ENCODE measurements at regions not wholly inside any gene's neighbourhood (a gene's known extent, or its start where the extent isn't known, plus 50 kb on each side); places are given as distances from the start of the nearest gene placed in this dataset.

DNA sequence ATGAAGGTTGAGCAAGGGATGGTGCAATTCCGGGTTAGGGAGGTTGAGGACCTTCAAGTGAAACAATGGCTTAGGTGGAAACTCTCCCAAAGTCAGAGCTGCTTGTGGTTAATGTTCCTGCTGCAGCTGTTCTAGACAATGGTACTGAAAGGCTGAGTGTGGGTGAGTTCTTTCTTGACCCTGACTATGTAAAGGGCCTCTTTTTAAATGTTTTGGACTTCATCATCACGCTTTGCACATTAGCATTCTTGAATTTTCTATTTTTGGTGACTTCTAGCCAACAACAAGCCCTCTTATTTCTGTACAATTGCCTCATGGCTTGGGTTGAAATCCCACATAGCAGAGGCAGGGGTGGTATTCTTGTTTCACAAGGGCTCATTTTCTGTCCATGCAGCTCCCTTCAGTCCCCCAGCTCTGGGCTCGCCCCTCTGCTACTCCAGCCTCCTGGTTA lies 136.3 kb upstream of the ANKRD55 start:
- intact Hi-C loops (cut with DNase I, micrococcal nuclease): no loop called here
- ChIA-PET POLR2A (no interaction called here), CTCF (interaction anchor here (0.7 kb wide), 1 partner anchor 530 kb away, joined by 3 read pairs; no protein-coding TSS in a partner anchor)
- no peaks in the 10 kb centered on the region for H3K36me3 Mint-ChIP-seq (ENCODE audit: low read depth)
- H3K4me3 Mint-ChIP-seq: no peak overlapping the region
- ATAC-seq (no peak), DNase-seq (no peak)
- no peaks in the 10 kb centered on the region for H3K4me1 Mint-ChIP-seq
- H3K27me3 Mint-ChIP-seq: no peaks in the 10 kb centered on the region
- H3K9me3 Mint-ChIP-seq (ENCODE audit: low read depth): no peaks in the 10 kb centered on the region
- H3K27ac Mint-ChIP-seq: no peak overlapping the region

- no peak for ATAC-seq
- CTCF ChIA-PET: interaction anchor here (0.7 kb wide), 1 partner anchor 531 kb away, joined by 4 read pairs; no protein-coding TSS in a partner anchor
- Mint-ChIP-seq H3K27ac (no peak overlapping the region), H3K4me3 (no peak overlapping the region), H3K36me3 (ENCODE audit: low read depth) (no peaks in the 10 kb centered on the region), H3K4me1 (no peaks in the 10 kb centered on the region), H3K27me3 (no peaks in the 10 kb centered on the region), H3K9me3 (ENCODE audit: low read depth) (no peaks in the 10 kb centered on the region)
- DNase-seq: no peak
- intact Hi-C loops (cut with DNase I, micrococcal nuclease): no loop called here
- POLR2A ChIA-PET: no interaction called here
Observed at GRCh38 chr5:56367748-56368147, 134.6 kb upstream of the ANKRD55 start.

GRCh38 chr5:56366986-56367385 lies 133.9 kb upstream of the ANKRD55 start:
- no peak for DNase-seq
- ChIA-PET POLR2A (no interaction called here), CTCF (no interaction called here)
- H3K4me1 Mint-ChIP-seq: no peaks in the 10 kb centered on the region
- no peak for ATAC-seq
- H3K9me3 Mint-ChIP-seq (ENCODE audit: low read depth): no peaks in the 10 kb centered on the region
- no peaks in the 10 kb centered on the region for H3K36me3 Mint-ChIP-seq (ENCODE audit: low read depth)
- H3K27ac Mint-ChIP-seq: no peak overlapping the region
- H3K4me3 Mint-ChIP-seq: no peak overlapping the region
- H3K27me3 Mint-ChIP-seq: no peaks in the 10 kb centered on the region
- intact Hi-C loops (cut with DNase I, micrococcal nuclease): no loop called here

- CTCF ChIA-PET: interaction anchor here (0.7 to 1.3 kb wide), 2 partner anchors 25 to 106 kb away, joined by 3 to 4 read pairs; no protein-coding TSS in a partner anchor
Observed at GRCh38 chr5:56361398-56361797, 128.3 kb upstream of the ANKRD55 start.

DNA sequence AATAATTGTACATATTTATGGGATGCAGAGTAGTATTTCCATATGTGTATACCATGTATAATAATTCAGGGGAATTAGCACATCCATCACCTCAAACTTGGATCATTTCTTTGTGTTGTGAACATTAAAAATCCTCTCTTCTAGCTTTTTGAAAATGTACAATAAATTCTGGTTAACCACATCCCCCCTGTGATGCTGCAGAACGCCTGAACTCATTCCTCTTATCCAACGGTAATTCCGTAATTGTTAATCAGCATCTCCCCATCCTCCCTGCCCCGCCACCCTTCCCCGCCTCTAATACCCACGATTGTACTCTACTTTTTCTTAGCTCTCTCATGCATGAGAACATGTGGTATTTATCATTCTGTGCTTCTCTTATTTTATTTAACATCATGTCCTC lies 127.7 kb upstream of the ANKRD55 start:
- H3K4me1 Mint-ChIP-seq: peaks cover 10% of the 10 kb centered on the region
- POLR2A ChIA-PET: no interaction called here
- CTCF ChIA-PET: interaction anchor here (0.7 kb wide), 1 partner anchor 107 kb away, joined by 3 read pairs; no protein-coding TSS in a partner anchor
- no peaks in the 10 kb centered on the region for H3K36me3 Mint-ChIP-seq (ENCODE audit: low read depth)
- intact Hi-C loops (cut with DNase I, micrococcal nuclease): no loop called here
- H3K27ac Mint-ChIP-seq: no peak overlapping the region
- no peaks in the 10 kb centered on the region for H3K27me3 Mint-ChIP-seq
- no peak for DNase-seq
- H3K4me3 Mint-ChIP-seq: no peak overlapping the region
- H3K9me3 Mint-ChIP-seq (ENCODE audit: low read depth): no peaks in the 10 kb centered on the region
- no peak for ATAC-seq

More at GRCh38 chr5:56361398-56361797, 128.3 kb upstream of the ANKRD55 start:
- POLR2A ChIA-PET: no interaction called here
- ATAC-seq (no peak), DNase-seq (no peak)
- no peak overlapping the region for H3K4me3 Mint-ChIP-seq
- H3K9me3 Mint-ChIP-seq (ENCODE audit: low read depth): no peaks in the 10 kb centered on the region
- intact Hi-C loops (cut with DNase I, micrococcal nuclease): no loop called here
- H3K27me3 Mint-ChIP-seq: no peaks in the 10 kb centered on the region
- peaks cover 7% of the 10 kb centered on the region for H3K4me1 Mint-ChIP-seq
- no peaks in the 10 kb centered on the region for H3K36me3 Mint-ChIP-seq (ENCODE audit: low read depth)
- no peak overlapping the region for H3K27ac Mint-ChIP-seq

DNA sequence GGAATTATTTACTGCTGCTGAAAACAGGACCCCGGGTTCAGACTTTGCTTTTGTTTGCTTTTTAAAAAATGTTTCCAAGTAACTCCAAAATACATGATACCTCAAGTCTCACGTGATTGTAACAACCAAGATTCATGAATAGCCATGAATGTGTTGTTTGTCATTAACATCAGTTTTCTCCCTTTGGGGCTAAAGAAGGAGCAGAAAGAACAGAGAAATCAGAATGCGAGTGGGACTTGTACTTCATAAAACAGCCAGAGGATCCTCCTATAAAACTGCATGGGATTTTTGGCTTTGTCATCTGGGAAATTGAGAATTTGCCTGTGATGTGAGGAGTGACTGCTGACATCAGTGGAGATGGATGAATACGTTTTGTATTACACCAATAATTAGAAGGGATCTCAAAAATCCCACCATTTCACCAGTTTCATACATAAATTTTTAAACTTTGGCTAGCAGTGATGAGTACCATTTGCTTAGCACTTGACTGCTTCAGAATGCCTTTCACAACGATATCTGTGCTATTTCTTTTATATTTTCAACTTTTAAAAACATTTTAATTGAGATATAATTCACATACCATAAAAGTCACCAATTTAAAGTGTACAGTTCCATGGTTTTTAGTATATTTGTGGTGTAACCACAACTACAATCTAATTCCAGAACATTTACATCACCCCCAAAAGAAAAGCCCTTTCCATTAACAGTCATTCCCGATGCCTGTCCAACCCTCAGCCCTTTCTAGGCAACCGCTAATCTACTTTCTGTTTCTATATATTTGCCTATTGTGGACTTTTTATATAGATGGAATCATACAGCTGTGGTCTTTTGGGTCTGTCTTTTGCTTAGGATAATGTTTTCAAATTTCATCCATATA lies 126.9 kb upstream of the ANKRD55 start:
- intact Hi-C loops (cut with DNase I, micrococcal nuclease): no loop called here
- Mint-ChIP-seq H3K9me3 (ENCODE audit: low read depth) (no peaks in the 10 kb centered on the region), H3K36me3 (ENCODE audit: low read depth) (no peaks in the 10 kb centered on the region), H3K4me1 (peaks cover 11% of the 10 kb centered on the region), H3K27ac (no peak overlapping the region), H3K27me3 (no peaks in the 10 kb centered on the region), H3K4me3 (no peak overlapping the region)
- ATAC-seq (no peak), DNase-seq (no peak)
- POLR2A ChIA-PET: no interaction called here
- CTCF ChIA-PET: interaction anchor here (0.6 kb wide), 1 partner anchor 19 kb away, joined by 3 read pairs; no protein-coding TSS in a partner anchor

- H3K36me3 Mint-ChIP-seq (ENCODE audit: low read depth): no peaks in the 10 kb centered on the region
- ChIA-PET CTCF (interaction anchor here (0.7 to 1.1 kb wide), 2 partner anchors 87 to 88 kb away, joined by 3 read pairs; no protein-coding TSS in a partner anchor), POLR2A (no interaction called here)
- H3K4me1 Mint-ChIP-seq: peaks cover 20% of the 10 kb centered on the region
- no peak for DNase-seq
- peaks cover 3% of the 10 kb centered on the region for H3K9me3 Mint-ChIP-seq (ENCODE audit: low read depth)
- H3K27me3 Mint-ChIP-seq: no peaks in the 10 kb centered on the region
- no peak overlapping the region for H3K4me3 Mint-ChIP-seq
- ATAC-seq: no peak
- H3K27ac Mint-ChIP-seq: no peak overlapping the region
- intact Hi-C loops (cut with DNase I, micrococcal nuclease): no loop called here
Observed at GRCh38 chr5:56358703-56359681, 125.9 kb upstream of the ANKRD55 start.

DNA sequence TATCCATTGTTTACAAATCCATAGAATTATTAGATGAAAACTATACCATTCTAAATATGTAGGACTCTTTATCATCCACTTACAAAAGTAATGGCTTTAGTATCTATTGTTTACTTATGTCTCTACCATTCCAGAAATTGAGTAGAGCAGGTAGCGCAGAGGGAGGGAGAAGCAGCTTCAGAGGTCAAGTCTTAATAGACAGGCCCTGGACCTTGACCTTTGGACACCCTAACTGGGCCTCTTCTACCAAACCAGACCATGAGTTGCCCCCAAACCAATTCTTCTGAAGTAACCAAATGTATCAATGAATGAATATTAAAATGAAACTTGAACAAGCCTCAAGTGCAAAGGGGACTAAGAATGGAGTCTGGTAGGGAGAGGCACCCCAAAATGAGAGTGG lies 124.9 kb upstream of the ANKRD55 start:
- ATAC-seq (no peak), DNase-seq (no peak)
- Mint-ChIP-seq H3K4me1 (peaks cover 25% of the 10 kb centered on the region), H3K4me3 (no peak overlapping the region), H3K36me3 (ENCODE audit: low read depth) (no peaks in the 10 kb centered on the region), H3K27ac (no peak overlapping the region), H3K9me3 (ENCODE audit: low read depth) (peaks cover 3% of the 10 kb centered on the region), H3K27me3 (no peaks in the 10 kb centered on the region)
- POLR2A ChIA-PET: no interaction called here
- CTCF ChIA-PET: interaction anchor here (1.1 kb wide), 1 partner anchor 87 kb away, joined by 3 read pairs; no protein-coding TSS in a partner anchor
- intact Hi-C loops (cut with DNase I, micrococcal nuclease): no loop called here

- intact Hi-C loops (cut with DNase I, micrococcal nuclease): no loop called here
- CTCF ChIA-PET: no interaction called here
- Mint-ChIP-seq H3K4me1 (peaks cover 31% of the 10 kb centered on the region), H3K27me3 (no peaks in the 10 kb centered on the region), H3K9me3 (ENCODE audit: low read depth) (peaks cover 3% of the 10 kb centered on the region), H3K36me3 (ENCODE audit: low read depth) (no peaks in the 10 kb centered on the region), H3K27ac (no peak overlapping the region), H3K4me3 (no peak overlapping the region)
- ATAC-seq: no peak
- no peak for DNase-seq
- POLR2A ChIA-PET: no interaction called here
Observed at GRCh38 chr5:56357426-56357825, 124.3 kb upstream of the ANKRD55 start.

DNA sequence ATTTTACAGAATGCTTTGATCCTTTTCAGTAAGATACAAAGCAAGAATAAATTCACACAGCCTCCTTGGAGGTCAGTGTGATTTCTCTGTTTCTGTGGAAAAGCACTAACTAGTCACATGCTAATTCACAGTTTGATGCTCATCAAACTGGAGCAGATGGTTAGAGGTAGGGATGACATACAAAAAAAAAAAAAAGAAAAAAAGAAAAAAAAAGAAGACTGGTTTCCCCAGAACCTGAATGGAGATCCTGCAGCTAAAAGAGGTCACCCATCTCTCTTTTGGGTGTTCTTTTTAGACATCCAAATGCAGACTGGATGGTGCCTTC lies 123.7 kb upstream of the ANKRD55 start:
- POLR2A ChIA-PET: no interaction called here
- CTCF ChIA-PET: no interaction called here

GRCh38 chr5:56356121-56356835 lies 123.1 kb upstream of the ANKRD55 start:
- Mint-ChIP-seq H3K27ac (no peak overlapping the region), H3K4me1 (peaks cover 38% of the 10 kb centered on the region), H3K9me3 (ENCODE audit: low read depth) (peaks cover 3% of the 10 kb centered on the region), H3K4me3 (no peak overlapping the region), H3K36me3 (ENCODE audit: low read depth) (no peaks in the 10 kb centered on the region), H3K27me3 (no peaks in the 10 kb centered on the region)
- intact Hi-C loops (cut with DNase I, micrococcal nuclease): no loop called here
- CTCF ChIA-PET: interaction anchor here (0.7 kb wide), 1 partner anchor 37 kb away, joined by 3 read pairs; no protein-coding TSS in a partner anchor
- POLR2A ChIA-PET: no interaction called here
- DNase-seq (no peak), ATAC-seq (no peak)

More for the DNA sequence above, 123.7 kb upstream of the ANKRD55 start:
- peaks cover 3% of the 10 kb centered on the region for H3K9me3 Mint-ChIP-seq (ENCODE audit: low read depth)
- H3K27me3 Mint-ChIP-seq: no peaks in the 10 kb centered on the region
- no peak overlapping the region for H3K4me3 Mint-ChIP-seq
- peaks cover 37% of the 10 kb centered on the region for H3K4me1 Mint-ChIP-seq
- DNase-seq (no peak), ATAC-seq (no peak)
- no peaks in the 10 kb centered on the region for H3K36me3 Mint-ChIP-seq (ENCODE audit: low read depth)
- H3K27ac Mint-ChIP-seq: no peak overlapping the region
- intact Hi-C loops (cut with DNase I, micrococcal nuclease): no loop called here

All from activated CD4-positive, alpha-beta T cell treated with anti-CD3 and anti-CD28 coated beads for 36 hours (primary cell).